HG03066 (cell line): ENCODE measurements at regions not wholly inside any gene's neighbourhood (a gene's known extent, or its start where the extent isn't known, plus 50 kb on each side); places are given as distances from the start of the nearest gene placed in this dataset.
"Not testable (repeated sequence)": the region's sequence is repeated elsewhere in the genome, so short reads cannot be mapped to it uniquely, and the experiment has no call there.

ENCODE experiments used
- ATAC-seq: cut with Tn5 transposase; IDR thresholded peaks from one replicate; pipeline ENCODE4 v1.9.1; 2021; ENCODE audit warnings: low read depth; ENCODE audit not compliant: unreplicated experiment

DNA sequence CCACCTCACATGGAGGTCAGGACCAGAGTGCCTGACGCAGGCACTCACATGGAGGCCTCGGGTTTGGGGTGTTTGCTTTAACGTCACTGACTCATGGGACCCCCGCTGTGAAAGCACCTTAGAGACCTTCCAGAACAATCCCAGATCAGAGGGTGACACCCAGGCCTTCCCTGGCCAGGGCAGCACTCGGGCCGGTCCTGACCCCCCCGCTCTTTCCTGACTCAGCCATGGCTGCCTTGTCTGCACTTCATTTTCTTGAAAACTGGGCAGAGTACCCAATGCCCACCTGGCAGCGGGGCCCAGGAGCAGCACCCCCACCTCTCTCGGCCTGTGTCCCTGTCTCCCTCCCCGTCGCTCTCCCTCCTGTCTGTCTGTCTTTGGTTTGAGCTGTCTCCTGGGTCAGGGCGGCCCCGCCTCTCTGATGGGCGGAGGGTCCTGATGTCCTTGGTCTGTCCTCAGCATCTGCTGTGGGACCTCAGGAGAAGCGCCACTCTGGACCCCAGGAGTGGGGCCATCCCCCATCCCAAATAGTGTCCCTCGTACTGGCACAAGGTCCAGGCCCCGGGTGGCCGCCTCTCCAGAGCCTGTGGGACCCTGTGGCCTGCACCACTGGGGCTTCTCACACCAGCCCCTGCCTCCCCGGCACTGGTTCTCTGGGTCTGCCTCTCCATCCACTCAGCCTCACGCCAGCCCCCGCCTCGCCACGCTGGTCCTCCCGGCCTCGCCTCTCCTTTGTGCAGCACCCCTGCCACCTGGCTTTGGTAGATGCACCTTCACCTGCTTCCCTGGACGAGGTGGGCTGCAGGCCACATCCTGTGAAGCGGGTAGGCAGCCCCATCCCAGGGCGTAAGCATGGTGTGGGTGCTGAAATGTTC, 55.9 kb upstream of the ZNF469 start:
- ATAC-seq, result no peak

- ATAC-seq, result no peak
Measured at GRCh38 chr16:88327561-88328312, 55.0 kb upstream of the ZNF469 start.

- ATAC-seq, result no peak
Measured at GRCh38 chr16:88328313-88328980, 54.3 kb upstream of the ZNF469 start.

DNA sequence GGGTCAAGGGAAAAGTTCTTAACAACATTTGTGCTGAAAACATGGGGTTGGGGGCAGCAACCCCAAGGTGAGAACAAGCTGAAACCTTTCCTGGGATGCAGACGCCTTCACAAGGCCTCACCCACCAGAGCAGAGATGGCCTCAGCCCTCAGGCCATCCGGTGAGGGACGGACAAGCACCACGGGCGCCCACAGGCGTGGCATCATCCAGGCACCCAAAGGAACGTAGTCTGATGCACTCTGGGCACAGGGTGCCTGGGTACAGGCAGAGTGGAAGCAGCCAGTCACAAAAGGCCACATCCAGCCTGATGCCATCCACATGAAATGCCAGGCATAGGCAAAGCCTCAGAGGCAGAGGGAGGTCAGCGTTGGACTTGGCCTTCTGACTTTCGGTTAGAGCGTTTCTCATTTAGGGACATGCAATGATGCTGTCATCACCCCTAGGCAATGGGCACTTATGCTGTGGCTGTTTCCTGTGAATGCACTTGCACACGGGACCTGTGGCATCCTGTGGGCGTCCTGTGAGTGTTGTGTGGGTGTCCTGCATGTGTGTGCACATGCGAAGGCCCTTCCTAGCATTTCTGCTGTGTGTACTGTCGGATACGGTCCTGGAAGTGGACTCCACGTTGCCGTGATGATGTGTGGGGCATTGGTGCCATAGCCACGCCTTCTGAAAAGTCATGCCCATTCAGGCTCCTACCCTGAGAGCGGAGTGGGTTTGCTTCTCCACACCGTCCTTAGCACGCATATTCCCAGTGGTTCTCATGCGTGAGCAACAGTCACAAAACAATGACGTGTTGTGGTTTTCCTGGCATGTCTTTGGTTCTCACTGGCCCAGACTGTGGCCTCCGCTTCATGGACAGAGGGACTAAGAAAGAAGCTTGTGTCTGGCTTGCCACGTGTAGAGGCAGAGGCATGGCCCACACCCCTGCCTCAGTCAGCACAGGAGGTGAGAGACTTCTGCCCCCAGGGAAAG, 52.7 kb upstream of the ZNF469 start:
- no peak for ATAC-seq

- no peak for ATAC-seq
Measured at GRCh38 chr16:88330971-88331890, 51.5 kb upstream of the ZNF469 start.

DNA sequence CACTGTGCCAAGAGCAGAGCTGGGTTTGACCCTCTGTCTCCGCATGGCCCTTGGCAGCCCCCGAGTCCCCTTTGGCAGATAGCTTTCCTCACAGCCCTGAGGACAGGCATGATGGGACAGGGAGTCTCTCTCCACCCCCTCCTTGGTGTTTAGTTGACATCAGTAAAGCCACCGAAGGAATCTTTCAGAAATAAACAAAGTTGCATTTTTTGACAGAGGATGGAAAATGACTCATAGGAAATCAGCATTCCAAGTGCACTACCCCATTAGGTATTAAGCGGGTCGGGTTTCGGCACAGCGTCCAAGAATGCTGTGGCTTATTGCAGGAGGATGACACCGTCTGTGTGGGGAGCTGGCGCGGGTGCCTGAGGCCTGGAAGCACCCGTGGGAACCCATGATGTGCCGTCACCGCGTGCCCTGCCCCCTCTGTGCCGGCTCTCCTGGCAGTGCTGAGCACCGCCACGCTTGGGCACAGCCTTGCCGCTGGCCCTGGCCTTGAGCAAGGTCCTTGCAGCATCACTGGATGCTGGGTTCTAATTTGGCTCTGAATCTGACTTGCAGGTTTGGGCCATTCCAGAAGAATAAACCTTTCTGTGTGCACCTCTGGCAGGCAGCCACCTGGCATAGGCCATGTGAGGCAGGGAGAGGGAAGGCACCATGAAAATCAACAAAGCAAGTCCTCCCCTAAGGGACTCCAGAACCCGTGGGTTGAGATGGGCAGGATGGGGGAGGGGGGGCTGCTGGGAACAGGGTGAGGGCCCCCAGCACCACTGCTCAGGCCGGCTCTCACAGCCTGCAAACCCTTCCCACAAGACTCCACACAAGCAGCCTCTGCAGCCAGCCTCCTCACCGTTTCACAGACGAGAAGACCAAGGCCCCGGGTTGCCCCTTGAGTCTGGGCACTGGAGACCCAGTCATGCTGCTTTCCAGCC, 50.5 kb upstream of the ZNF469 start:
- ATAC-seq, result no peak

- not testable (repeated sequence) for ATAC-seq
Measured at GRCh38 chr16:88332921-88333825, 49.6 kb upstream of the ZNF469 start.
